ENCODE measurements at regions not wholly inside any gene's neighbourhood (a gene's known extent, or its start where the extent isn't known, plus 50 kb on each side); places are given as distances from the start of the nearest gene placed in this dataset.

GRCh38 chr2:16871411-16871810, 205.8 kb upstream of the CYRIA start:
- no CpG with 5 or more reads among the region's 2 CpGs for whole genome bisulfite sequencing (ENCODE audit: insufficient coverage)
- H3K4me3 Mint-ChIP-seq: no peak overlapping the region
- H3K36me3 Mint-ChIP-seq: no peaks in the 10 kb centered on the region
- Histone ChIP-seq H3K27me3 (replicated peaks in 1 of 2; ENCODE audit: control insufficient read depth in 2 of 2, extremely low read depth in 1 of 2, insufficient read depth in 2 of 2, low read length in 1 of 2) (no peaks in the 10 kb centered on the region), H3K4me3 (ENCODE audit: control insufficient read depth in 1 of 2, extremely low read depth in 1 of 2, low read length in 1 of 2) (no peak overlapping the region), H3K4me1 (ENCODE audit: control insufficient read depth in 1 of 2, extremely low read depth in 1 of 2, insufficient read depth in 2 of 2, low read length in 2 of 2) (no peaks in the 10 kb centered on the region), H3K9me3 (no peaks in the 10 kb centered on the region), H3K27ac (ENCODE audit: low read length) (no peak overlapping the region), H3K36me3 (ENCODE audit: control insufficient read depth in 2 of 2, extremely low read depth in 1 of 2, insufficient read depth in 1 of 2, low read length in 1 of 2) (no peaks in the 10 kb centered on the region)
- POLR2A ChIA-PET: no interaction called here
- no peaks in the 10 kb centered on the region for H3K4me1 Mint-ChIP-seq
- ATAC-seq (replicated peaks in 1 of 4) (no peak), DNase-seq (no peak)
- H3K27ac Mint-ChIP-seq: no peak overlapping the region
- peaks cover 0 to 4% of the 10 kb centered on the region in 2 donors for H3K27me3 Mint-ChIP-seq
- CTCF ChIA-PET: no interaction called here
- H3K9me3 Mint-ChIP-seq: no peaks in the 10 kb centered on the region

DNA sequence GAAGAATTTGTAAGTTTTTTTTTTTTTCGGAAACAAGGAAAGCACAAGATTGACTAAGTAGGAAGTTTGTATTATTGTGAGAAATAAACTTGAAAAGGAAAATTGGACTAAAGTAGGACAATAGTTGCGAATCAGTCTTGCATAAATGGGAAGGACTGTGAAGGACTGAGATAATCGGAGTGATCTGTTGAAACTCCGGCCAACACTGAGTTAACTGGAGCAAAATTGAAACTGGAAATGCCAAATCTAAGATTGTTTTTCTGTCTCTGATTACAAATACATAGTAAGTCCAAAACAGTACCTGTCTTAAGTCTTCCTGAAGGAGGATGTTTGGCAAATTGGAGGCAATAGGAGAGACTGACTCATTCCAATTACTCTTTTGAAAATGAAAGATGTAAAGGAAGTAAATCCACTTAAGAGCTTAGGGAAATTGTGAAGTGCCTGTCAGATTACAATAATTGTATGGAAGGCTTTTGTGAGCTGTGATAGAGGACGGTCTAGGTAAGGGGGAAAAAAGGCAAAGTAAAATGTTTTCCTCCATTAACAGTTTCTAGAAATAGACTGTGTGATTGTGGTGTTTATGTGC, 204.9 kb upstream of the CYRIA start:
- Mint-ChIP-seq H3K9me3 (no peaks in the 10 kb centered on the region), H3K27ac (no peak overlapping the region), H3K4me1 (no peaks in the 10 kb centered on the region), H3K4me3 (no peak overlapping the region), H3K36me3 (no peaks in the 10 kb centered on the region), H3K27me3 (peaks cover 0 to 4% of the 10 kb centered on the region in 2 donors)
- H3K4me3 ChIP-seq (ENCODE audit: control insufficient read depth in 1 of 2, extremely low read depth in 1 of 2, low read length in 1 of 2): no peak overlapping the region
- no peak overlapping the region for H3K27ac ChIP-seq (ENCODE audit: low read length)
- H3K4me1 ChIP-seq (ENCODE audit: control insufficient read depth in 1 of 2, extremely low read depth in 1 of 2, insufficient read depth in 2 of 2, low read length in 2 of 2): no peaks in the 10 kb centered on the region
- ATAC-seq (replicated peaks in 1 of 4) (no peak), DNase-seq (no peak)
- 88% methylated on average over 4 of the region's 5 CpGs for WGBS (ENCODE audit: insufficient coverage)
- H3K36me3 ChIP-seq (ENCODE audit: control insufficient read depth in 2 of 2, extremely low read depth in 1 of 2, insufficient read depth in 1 of 2, low read length in 1 of 2): no peaks in the 10 kb centered on the region
- ChIA-PET CTCF (no interaction called here), POLR2A (no interaction called here)
- no peaks in the 10 kb centered on the region for H3K27me3 ChIP-seq (replicated peaks in 1 of 2; ENCODE audit: control insufficient read depth in 2 of 2, extremely low read depth in 1 of 2, insufficient read depth in 2 of 2, low read length in 1 of 2)
- H3K9me3 ChIP-seq: no peaks in the 10 kb centered on the region

DNA sequence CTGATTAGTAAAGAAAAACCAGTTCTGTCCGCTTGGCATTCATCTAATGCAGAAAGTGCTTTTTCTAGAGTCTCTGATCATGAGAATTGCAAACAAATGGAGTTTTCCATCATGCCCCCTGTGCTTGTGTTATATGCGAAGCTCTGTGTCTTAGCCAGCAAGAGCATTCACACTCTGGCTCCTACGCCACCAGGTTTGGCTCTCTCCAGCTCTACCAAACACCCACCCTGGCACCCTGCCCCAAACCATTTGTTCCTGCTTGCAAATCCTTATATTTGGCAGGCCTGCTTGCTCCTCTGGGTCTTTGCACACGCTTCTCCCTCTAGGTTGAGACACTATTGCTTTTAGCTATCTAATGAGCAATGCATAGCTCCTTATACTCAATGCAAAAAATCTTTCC, 204.1 kb upstream of the CYRIA start:
- no peak overlapping the region for H3K4me3 ChIP-seq (ENCODE audit: control insufficient read depth in 1 of 2, extremely low read depth in 1 of 2, low read length in 1 of 2)
- H3K36me3 Mint-ChIP-seq: no peaks in the 10 kb centered on the region
- H3K9me3 ChIP-seq: no peaks in the 10 kb centered on the region
- H3K36me3 ChIP-seq (ENCODE audit: control insufficient read depth in 2 of 2, extremely low read depth in 1 of 2, insufficient read depth in 1 of 2, low read length in 1 of 2): no peaks in the 10 kb centered on the region
- ATAC-seq (replicated peaks in 1 of 4) (no peak), DNase-seq (no peak)
- peaks cover 0 to 4% of the 10 kb centered on the region in 2 donors for H3K27me3 Mint-ChIP-seq
- ChIA-PET CTCF (no interaction called here), POLR2A (no interaction called here)
- H3K4me1 ChIP-seq (ENCODE audit: control insufficient read depth in 1 of 2, extremely low read depth in 1 of 2, insufficient read depth in 2 of 2, low read length in 2 of 2): no peaks in the 10 kb centered on the region
- no peak overlapping the region for H3K4me3 Mint-ChIP-seq
- no peak overlapping the region for H3K27ac ChIP-seq (ENCODE audit: low read length)
- no peak overlapping the region for H3K27ac Mint-ChIP-seq
- WGBS (ENCODE audit: insufficient coverage): 92% methylated on average over 2 of the region's 4 CpGs
- H3K9me3 Mint-ChIP-seq: no peaks in the 10 kb centered on the region
- no peaks in the 10 kb centered on the region for H3K4me1 Mint-ChIP-seq
- H3K27me3 ChIP-seq (replicated peaks in 1 of 2; ENCODE audit: control insufficient read depth in 2 of 2, extremely low read depth in 1 of 2, insufficient read depth in 2 of 2, low read length in 1 of 2): no peaks in the 10 kb centered on the region

DNA sequence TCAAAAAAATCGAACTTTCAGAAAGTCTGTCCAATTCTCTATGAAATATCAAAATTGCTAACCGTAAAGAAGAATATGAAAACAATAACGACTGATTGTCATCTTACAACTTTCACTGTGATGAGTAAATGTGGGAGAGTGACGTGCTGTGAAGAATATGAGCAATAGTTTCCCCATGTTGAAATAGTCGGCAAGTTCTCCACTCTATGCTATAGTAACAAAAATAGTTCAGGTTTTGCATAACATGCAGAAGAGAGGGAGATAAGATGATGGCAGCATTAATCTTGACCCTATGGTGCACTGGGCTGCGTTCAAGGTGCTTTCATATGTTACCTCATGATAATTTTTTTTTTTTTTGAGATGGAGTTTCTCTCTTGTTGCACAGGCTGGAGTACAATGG, 196.8 kb upstream of the CYRIA start:
- Histone ChIP-seq H3K4me3 (ENCODE audit: control insufficient read depth in 1 of 2, extremely low read depth in 1 of 2, low read length in 1 of 2) (no peak overlapping the region), H3K4me1 (ENCODE audit: control insufficient read depth in 1 of 2, extremely low read depth in 1 of 2, insufficient read depth in 2 of 2, low read length in 2 of 2) (no peaks in the 10 kb centered on the region), H3K27ac (ENCODE audit: low read length) (no peak overlapping the region), H3K27me3 (replicated peaks in 1 of 2; ENCODE audit: control insufficient read depth in 2 of 2, extremely low read depth in 1 of 2, insufficient read depth in 2 of 2, low read length in 1 of 2) (no peaks in the 10 kb centered on the region), H3K9me3 (no peaks in the 10 kb centered on the region), H3K36me3 (ENCODE audit: control insufficient read depth in 2 of 2, extremely low read depth in 1 of 2, insufficient read depth in 1 of 2, low read length in 1 of 2) (no peaks in the 10 kb centered on the region)
- no peak for DNase-seq
- ChIA-PET POLR2A (no interaction called here), CTCF (no interaction called here)
- Mint-ChIP-seq H3K4me3 (no peak overlapping the region), H3K9me3 (peaks cover 5 to 15% (median 9%) of the 10 kb centered on the region in 3 donors), H3K4me1 (no peaks in the 10 kb centered on the region), H3K27ac (no peak overlapping the region), H3K27me3 (peaks cover 0 to 8% of the 10 kb centered on the region in 2 donors), H3K36me3 (no peaks in the 10 kb centered on the region)
- no CpG with 5 or more reads among the region's 6 CpGs for WGBS (ENCODE audit: insufficient coverage)
- ATAC-seq (replicated peaks in 1 of 4): no peak

DNA sequence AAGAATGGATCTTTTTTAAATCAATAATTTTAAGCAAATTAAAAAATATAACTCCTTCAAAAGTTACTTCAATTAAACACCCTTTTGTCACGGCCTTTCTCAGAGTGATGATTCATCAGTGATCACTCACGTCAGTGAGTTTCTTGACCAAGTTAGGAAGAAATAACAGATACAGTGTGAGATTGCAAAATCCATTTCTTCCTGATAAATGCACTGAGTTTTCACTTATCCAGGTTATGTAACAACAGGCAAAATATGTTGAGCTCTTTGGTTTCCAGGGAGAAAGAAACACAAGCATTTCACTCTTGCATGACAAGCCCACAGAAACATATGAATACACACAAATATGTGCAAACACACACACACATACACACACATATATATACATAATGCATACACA, 195.9 kb upstream of the CYRIA start:
- no peaks in the 10 kb centered on the region for H3K36me3 Mint-ChIP-seq
- ATAC-seq (replicated peaks in 1 of 4) (no peak), DNase-seq (no peak)
- Histone ChIP-seq H3K27ac (ENCODE audit: low read length) (no peak overlapping the region), H3K9me3 (no peaks in the 10 kb centered on the region), H3K36me3 (ENCODE audit: control insufficient read depth in 2 of 2, extremely low read depth in 1 of 2, insufficient read depth in 1 of 2, low read length in 1 of 2) (no peaks in the 10 kb centered on the region), H3K4me3 (ENCODE audit: control insufficient read depth in 1 of 2, extremely low read depth in 1 of 2, low read length in 1 of 2) (no peak overlapping the region), H3K27me3 (replicated peaks in 1 of 2; ENCODE audit: control insufficient read depth in 2 of 2, extremely low read depth in 1 of 2, insufficient read depth in 2 of 2, low read length in 1 of 2) (no peaks in the 10 kb centered on the region), H3K4me1 (ENCODE audit: control insufficient read depth in 1 of 2, extremely low read depth in 1 of 2, insufficient read depth in 2 of 2, low read length in 2 of 2) (no peaks in the 10 kb centered on the region)
- no peak overlapping the region for H3K4me3 Mint-ChIP-seq
- H3K27me3 Mint-ChIP-seq: peaks cover 0 to 7% of the 10 kb centered on the region in 2 donors
- H3K27ac Mint-ChIP-seq: no peak overlapping the region
- WGBS (ENCODE audit: insufficient coverage): no CpG with 5 or more reads among the region's 2 CpGs
- POLR2A ChIA-PET: no interaction called here
- CTCF ChIA-PET: no interaction called here
- no peaks in the 10 kb centered on the region for H3K4me1 Mint-ChIP-seq
- H3K9me3 Mint-ChIP-seq: peaks cover 5 to 15% (median 9%) of the 10 kb centered on the region in 3 donors

DNA sequence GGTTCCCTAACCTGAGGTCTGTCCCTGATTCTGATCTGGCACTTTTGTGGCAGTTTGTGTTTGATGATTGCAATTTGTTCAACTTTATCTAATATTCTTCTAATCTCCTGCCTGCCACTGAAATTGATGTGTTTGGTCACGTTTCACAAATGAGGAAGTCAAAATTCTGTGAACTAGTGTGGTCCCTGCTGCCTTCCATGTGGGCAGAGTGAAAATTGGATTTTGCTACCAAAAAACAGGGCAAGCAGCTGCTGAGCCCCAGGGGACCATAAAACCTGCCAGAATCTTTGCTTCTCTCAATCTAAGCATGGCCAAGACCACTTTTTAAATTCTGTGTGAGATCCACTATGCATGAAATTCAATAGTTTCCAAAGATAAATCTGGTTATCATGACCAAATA, 195.5 kb upstream of the CYRIA start:
- H3K36me3 Mint-ChIP-seq: no peaks in the 10 kb centered on the region
- Histone ChIP-seq H3K4me3 (ENCODE audit: control insufficient read depth in 1 of 2, extremely low read depth in 1 of 2, low read length in 1 of 2) (no peak overlapping the region), H3K27me3 (replicated peaks in 1 of 2; ENCODE audit: control insufficient read depth in 2 of 2, extremely low read depth in 1 of 2, insufficient read depth in 2 of 2, low read length in 1 of 2) (no peaks in the 10 kb centered on the region), H3K9me3 (no peaks in the 10 kb centered on the region), H3K36me3 (ENCODE audit: control insufficient read depth in 2 of 2, extremely low read depth in 1 of 2, insufficient read depth in 1 of 2, low read length in 1 of 2) (no peaks in the 10 kb centered on the region), H3K27ac (ENCODE audit: low read length) (no peak overlapping the region), H3K4me1 (ENCODE audit: control insufficient read depth in 1 of 2, extremely low read depth in 1 of 2, insufficient read depth in 2 of 2, low read length in 2 of 2) (no peaks in the 10 kb centered on the region)
- CTCF ChIA-PET: no interaction called here
- POLR2A ChIA-PET: no interaction called here
- H3K4me3 Mint-ChIP-seq: no peak overlapping the region
- no peak for ATAC-seq (replicated peaks in 1 of 4)
- H3K4me1 Mint-ChIP-seq: no peaks in the 10 kb centered on the region
- no peak for DNase-seq
- H3K27me3 Mint-ChIP-seq: peaks cover 0 to 7% of the 10 kb centered on the region in 2 donors
- peaks cover 5 to 15% (median 9%) of the 10 kb centered on the region in 3 donors for H3K9me3 Mint-ChIP-seq
- no peak overlapping the region for H3K27ac Mint-ChIP-seq
- WGBS (ENCODE audit: insufficient coverage): no CpG with 5 or more reads among the region's 1 CpG

- no peaks in the 10 kb centered on the region for H3K36me3 ChIP-seq (ENCODE audit: control insufficient read depth in 2 of 2, extremely low read depth in 1 of 2, insufficient read depth in 1 of 2, low read length in 1 of 2)
- no peak overlapping the region for H3K4me3 ChIP-seq (ENCODE audit: control insufficient read depth in 1 of 2, extremely low read depth in 1 of 2, low read length in 1 of 2)
- no peak overlapping the region for H3K4me3 Mint-ChIP-seq
- no peaks in the 10 kb centered on the region for H3K9me3 ChIP-seq
- H3K27ac Mint-ChIP-seq: no peak overlapping the region
- H3K27me3 ChIP-seq (replicated peaks in 1 of 2; ENCODE audit: control insufficient read depth in 2 of 2, extremely low read depth in 1 of 2, insufficient read depth in 2 of 2, low read length in 1 of 2): no peaks in the 10 kb centered on the region
- DNase-seq: no peak
- ChIA-PET CTCF (no interaction called here), POLR2A (no interaction called here)
- no peak for ATAC-seq (replicated peaks in 1 of 4)
- peaks cover 5 to 15% (median 9%) of the 10 kb centered on the region in 3 donors for H3K9me3 Mint-ChIP-seq
- H3K27me3 Mint-ChIP-seq: peaks cover 0 to 7% of the 10 kb centered on the region in 2 donors
- no peaks in the 10 kb centered on the region for H3K4me1 ChIP-seq (ENCODE audit: control insufficient read depth in 1 of 2, extremely low read depth in 1 of 2, insufficient read depth in 2 of 2, low read length in 2 of 2)
- H3K27ac ChIP-seq (ENCODE audit: low read length): no peak overlapping the region
- WGBS (ENCODE audit: insufficient coverage): no CpG with 5 or more reads among the region's 1 CpG
- no peaks in the 10 kb centered on the region for H3K4me1 Mint-ChIP-seq
- no peaks in the 10 kb centered on the region for H3K36me3 Mint-ChIP-seq
Observed at GRCh38 chr2:16860627-16861026, 195.0 kb upstream of the CYRIA start.
